ENCODE measurements at regions not wholly inside any gene's neighbourhood (a gene's known extent, or its start where the extent isn't known, plus 50 kb on each side); places are given as distances from the start of the nearest gene placed in this dataset.

GRCh38 chr9:2913026-2913425 lies 69.1 kb upstream of the PUM3 start:
- DNase-seq, result no peak

GRCh38 chr9:2907411-2907810 lies 63.5 kb upstream of the PUM3 start:
- no peak for DNase-seq

GRCh38 chr9:2904242-2904930 lies 60.5 kb upstream of the PUM3 start:
- DNase-seq, result no peak

Data from NCI-H82 (cell line).